Activated naive CD4-positive, alpha-beta T cell treated with anti-CD3 and anti-CD28 coated beads, Interleukin-2, amount 50 U/mL, for 72 hours (primary cell): ENCODE measurements at regions not wholly inside any gene's neighbourhood (a gene's known extent, or its start where the extent isn't known, plus 50 kb on each side); places are given as distances from the start of the nearest gene placed in this dataset.
"Not testable (repeated sequence)": the region's sequence is repeated elsewhere in the genome, so short reads cannot be mapped to it uniquely, and the experiment has no call there.

Source experiments
- ATAC-seq, 2 donors: fragments of 150-1000 bp; cut with Tn5 transposase; 2 replicates each; pipeline ENCODE4 v1.10.0; 2021; ENCODE audit warnings: mild to moderate bottlenecking in 2 of 2, moderate library complexity in 2 of 2
- DNase-seq, 2 donors: peaks; one replicate each; pipeline ENCODE4 v3.0.0; 2021 to 2022; ENCODE audit warnings: low spot score in 2 of 2
- H3K27ac Mint-ChIP-seq, 2 donors: one replicate each; pipeline ENCODE4 v1.8.0; 2022; ENCODE audit warnings: mild to moderate bottlenecking in 2 of 2, mixed read lengths in 2 of 2
- H3K36me3 Mint-ChIP-seq, 2 donors: one replicate each; pipeline ENCODE4 v1.8.0; 2022; ENCODE audit warnings: mixed read lengths in 2 of 2
- H3K9me3 Mint-ChIP-seq, 2 donors: one replicate each; pipeline ENCODE4 v1.8.0; 2022; ENCODE audit warnings: mixed read lengths in 2 of 2

DNA sequence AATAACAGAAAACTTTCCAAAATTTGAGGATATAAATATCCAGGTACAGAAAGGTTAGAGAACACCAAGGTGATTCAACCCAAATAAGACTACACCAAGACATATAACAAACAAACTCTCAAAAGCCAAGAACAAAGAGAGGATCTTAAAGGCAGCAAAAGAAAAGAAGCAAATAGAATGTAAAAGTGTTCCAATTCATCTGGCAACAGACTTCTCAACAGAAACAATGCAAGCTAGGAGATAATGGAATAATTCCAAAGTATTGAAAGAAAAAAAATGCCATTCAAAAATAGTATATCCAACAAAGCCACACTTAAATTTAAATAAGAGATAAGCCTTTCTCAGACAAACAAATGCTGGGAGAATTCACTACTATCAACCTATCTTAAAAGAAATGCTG is 153.0 kb upstream of the FAT3 start:
- Mint-ChIP-seq H3K9me3 (peaks cover 8 to 15% of the 10 kb centered on the region in 2 donors), H3K27ac (no peak overlapping the region)
- DNase-seq: no peak

GRCh38 chr11:92070026-92070889 is 154.4 kb upstream of the FAT3 start:
- no peak for DNase-seq
- H3K9me3 Mint-ChIP-seq: peaks cover 8 to 15% of the 10 kb centered on the region in 2 donors
- peaks cover 0 to 16% of the 10 kb centered on the region in 2 donors for H3K36me3 Mint-ChIP-seq
- no peak overlapping the region for H3K27ac Mint-ChIP-seq
- no peak for ATAC-seq

More for the DNA sequence above, 153.0 kb upstream of the FAT3 start:
- H3K36me3 Mint-ChIP-seq: peaks cover 0 to 16% of the 10 kb centered on the region in 2 donors
- no peak for ATAC-seq

GRCh38 chr11:92067016-92067415 is 157.6 kb upstream of the FAT3 start:
- DNase-seq (no peak), ATAC-seq (no peak)
- Mint-ChIP-seq H3K36me3 (peaks cover 0 to 5% of the 10 kb centered on the region in 2 donors), H3K9me3 (peaks cover 8 to 14% of the 10 kb centered on the region in 2 donors), H3K27ac (no peak overlapping the region)

GRCh38 chr11:92061456-92062062 is 163.1 kb upstream of the FAT3 start:
- H3K36me3 Mint-ChIP-seq: no peaks in the 10 kb centered on the region
- H3K9me3 Mint-ChIP-seq: peaks cover 8 to 10% of the 10 kb centered on the region in 2 donors
- no peak for DNase-seq
- ATAC-seq: no peak
- H3K27ac Mint-ChIP-seq: no peak overlapping the region

- Mint-ChIP-seq H3K9me3 (peaks cover 17 to 19% of the 10 kb centered on the region in 2 donors), H3K27ac (no peak overlapping the region), H3K36me3 (no peaks in the 10 kb centered on the region)
- no peak for ATAC-seq
- DNase-seq: no peak
Observed at GRCh38 chr11:92057849-92058442, 166.7 kb upstream of the FAT3 start.

DNA sequence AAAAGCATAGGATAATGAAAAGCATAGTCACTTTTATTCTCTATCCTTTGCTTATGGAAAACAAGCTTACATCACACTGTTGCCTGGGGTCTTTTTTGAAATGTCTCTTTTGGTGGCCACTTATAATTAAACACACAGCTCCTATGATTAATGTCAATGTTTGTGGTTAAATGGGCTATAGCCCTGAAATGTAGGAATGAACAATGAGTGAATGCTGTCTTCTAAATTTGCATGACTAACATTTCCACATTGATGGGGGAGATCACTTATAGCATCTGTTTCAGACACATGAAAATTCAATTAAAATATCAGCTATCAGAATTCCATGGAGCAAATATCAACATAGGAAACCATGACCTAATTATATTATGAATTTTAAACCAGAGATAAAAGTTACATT is 171.4 kb upstream of the FAT3 start:
- no peaks in the 10 kb centered on the region for H3K36me3 Mint-ChIP-seq
- no peak overlapping the region for H3K27ac Mint-ChIP-seq
- no peak for DNase-seq

DNA sequence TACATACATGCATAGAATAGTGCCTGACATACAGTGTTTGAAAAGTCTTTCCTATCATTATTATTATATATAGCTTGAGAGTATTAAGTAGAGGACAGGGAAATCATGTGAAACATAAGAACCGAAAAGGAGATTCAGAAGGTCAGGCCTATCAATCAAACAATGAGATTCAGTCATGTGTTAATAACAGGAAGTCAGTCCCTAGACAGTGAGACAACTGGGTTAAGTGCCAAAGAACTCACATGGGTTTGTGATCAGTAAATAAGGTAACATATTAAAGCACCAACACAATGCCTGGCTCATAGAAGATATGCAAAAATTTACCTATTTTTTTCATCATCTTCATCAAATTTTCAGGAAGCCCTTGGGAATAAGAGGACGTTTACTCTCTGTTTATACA is 174.3 kb upstream of the FAT3 start:
- H3K36me3 Mint-ChIP-seq: no peaks in the 10 kb centered on the region
- ATAC-seq: no peak
- DNase-seq: no peak
- peaks cover 4 to 11% of the 10 kb centered on the region in 2 donors for H3K9me3 Mint-ChIP-seq
- H3K27ac Mint-ChIP-seq: no peak overlapping the region

More for the DNA sequence above, 171.4 kb upstream of the FAT3 start:
- no peak for ATAC-seq
- H3K9me3 Mint-ChIP-seq: peaks cover 19 to 25% of the 10 kb centered on the region in 2 donors

- no peak for ATAC-seq
- Mint-ChIP-seq H3K9me3 (peaks cover 0 to 11% of the 10 kb centered on the region in 2 donors), H3K36me3 (no peaks in the 10 kb centered on the region), H3K27ac (no peak overlapping the region)
- DNase-seq: no peak
Observed at GRCh38 chr11:92048415-92048814, 176.2 kb upstream of the FAT3 start.

DNA sequence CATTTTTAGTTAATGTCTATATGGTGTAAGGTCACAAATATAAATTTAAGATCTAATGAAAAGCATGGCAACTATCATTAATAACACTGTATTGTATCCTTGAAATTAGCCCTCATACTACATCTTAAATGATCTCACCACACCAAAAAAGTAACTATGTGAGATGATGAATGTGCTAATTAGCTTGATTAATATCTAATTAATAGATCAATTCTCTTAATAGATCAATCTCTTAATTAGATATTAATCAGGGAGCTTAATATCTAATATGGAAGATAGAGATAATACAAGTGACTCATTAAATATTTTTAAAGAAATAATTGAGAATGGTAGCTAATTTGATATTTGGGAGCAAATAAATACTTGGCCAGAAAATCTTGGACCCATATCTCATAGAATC is 178.5 kb upstream of the FAT3 start:
- Mint-ChIP-seq H3K9me3 (peaks cover 0 to 11% of the 10 kb centered on the region in 2 donors), H3K36me3 (no peaks in the 10 kb centered on the region), H3K27ac (no peak overlapping the region)
- no peak for DNase-seq
- no peak for ATAC-seq

DNA sequence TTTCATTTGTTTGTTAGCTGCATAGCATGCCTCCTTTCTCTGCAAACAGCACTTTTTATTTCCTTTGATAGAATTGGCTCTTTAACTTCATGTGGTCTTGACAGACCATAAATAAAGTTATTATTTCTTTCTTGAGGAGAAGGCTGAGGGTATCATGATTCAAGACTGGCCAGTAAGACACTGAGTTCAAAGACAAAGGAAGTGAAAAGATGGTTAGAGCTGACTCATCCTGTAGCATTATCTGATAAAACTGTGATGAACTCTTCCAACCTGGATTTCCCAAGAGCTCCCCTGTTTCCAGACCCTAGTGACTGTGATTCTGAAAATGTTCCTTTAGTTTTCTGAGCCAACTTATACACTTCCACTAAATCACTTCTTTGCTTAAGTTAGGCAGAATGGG is 179.3 kb upstream of the FAT3 start:
- no peak for DNase-seq
- no peak for ATAC-seq
- Mint-ChIP-seq H3K9me3 (peaks cover 0 to 11% of the 10 kb centered on the region in 2 donors), H3K27ac (no peak overlapping the region), H3K36me3 (no peaks in the 10 kb centered on the region)

DNA sequence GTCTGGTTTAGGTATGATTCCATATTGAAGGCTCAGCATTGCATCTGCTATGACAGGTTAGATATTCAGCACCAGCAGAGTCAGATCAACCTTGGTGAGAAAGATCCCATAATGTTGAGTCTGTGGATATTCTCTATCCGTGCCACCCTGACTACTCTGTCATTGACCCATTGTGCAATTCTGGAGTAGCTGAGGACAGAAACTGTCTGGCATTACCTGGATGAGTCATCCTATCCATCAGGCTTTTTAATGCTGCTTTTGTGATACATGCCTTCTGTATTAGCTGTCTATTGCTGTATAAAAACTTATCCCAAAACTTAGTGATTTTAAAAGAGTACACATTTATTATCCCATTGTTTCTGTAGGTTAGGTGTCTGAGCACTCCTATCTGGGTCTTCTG is 189.1 kb upstream of the FAT3 start:
- Mint-ChIP-seq H3K36me3 (no peaks in the 10 kb centered on the region), H3K27ac (no peak overlapping the region), H3K9me3 (peaks cover 12 to 13% of the 10 kb centered on the region in 2 donors)
- no peak for ATAC-seq
- DNase-seq: no peak

GRCh38 chr11:92027136-92027535 is 197.5 kb upstream of the FAT3 start:
- Mint-ChIP-seq H3K9me3 (peaks cover 12 to 17% of the 10 kb centered on the region in 2 donors), H3K36me3 (peaks cover 0 to 10% of the 10 kb centered on the region in 2 donors)
- H3K27ac Mint-ChIP-seq, ATAC-seq, DNase-seq: not testable (repeated sequence)

DNA sequence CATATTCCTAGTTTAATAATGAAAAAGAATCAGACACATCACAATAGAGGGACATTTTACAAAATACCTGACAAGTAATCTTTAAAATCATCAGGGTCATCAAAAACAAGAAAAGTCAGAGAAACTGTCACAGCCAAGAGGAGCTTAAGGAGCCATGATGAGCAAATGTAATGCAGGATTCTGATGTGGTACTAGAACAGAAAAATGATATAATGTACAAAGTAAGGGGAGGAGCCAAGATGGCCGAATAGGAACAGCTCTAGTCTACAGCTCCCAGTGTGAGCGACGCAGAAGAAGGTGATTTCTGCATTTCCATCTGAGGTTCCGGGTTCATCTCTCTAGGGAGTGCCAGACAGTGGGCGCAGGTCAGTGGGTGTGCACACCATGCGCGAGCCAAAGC is 198.0 kb upstream of the FAT3 start:
- Mint-ChIP-seq H3K27ac (no peak overlapping the region), H3K36me3 (peaks cover 0 to 10% of the 10 kb centered on the region in 2 donors), H3K9me3 (peaks cover 12 to 17% of the 10 kb centered on the region in 2 donors)
- ATAC-seq (no peak), DNase-seq (no peak)

GRCh38 chr11:92024788-92025187 is 199.8 kb upstream of the FAT3 start:
- Mint-ChIP-seq H3K27ac (no peak overlapping the region), H3K36me3 (peaks cover 0 to 10% of the 10 kb centered on the region in 2 donors), H3K9me3 (peaks cover 16 to 20% of the 10 kb centered on the region in 2 donors)
- ATAC-seq (no peak), DNase-seq (no peak)

GRCh38 chr11:92022499-92022898 is 202.1 kb upstream of the FAT3 start:
- no peak overlapping the region for H3K27ac Mint-ChIP-seq

DNA sequence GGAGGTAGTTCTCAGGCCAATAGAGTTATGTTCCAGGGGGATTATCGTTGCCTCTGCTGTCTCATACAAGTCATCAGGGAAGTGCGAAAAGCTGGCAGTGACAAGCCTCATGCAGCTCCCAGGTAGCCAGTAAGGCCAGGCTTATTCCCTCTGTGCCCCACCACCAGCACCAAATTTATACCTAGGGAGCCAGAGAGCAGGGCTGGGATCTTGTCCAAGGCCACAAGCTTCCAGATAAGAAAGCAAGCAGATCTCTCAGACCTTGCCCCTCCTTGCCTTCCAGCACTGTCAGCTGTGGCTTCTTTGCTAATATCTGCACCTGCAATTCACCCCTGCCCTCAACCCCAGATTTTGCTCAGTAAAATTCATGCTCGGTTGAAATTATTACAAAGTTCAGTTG is 206.3 kb upstream of the FAT3 start:
- Mint-ChIP-seq H3K27ac (no peak overlapping the region), H3K9me3 (peaks cover 22 to 31% of the 10 kb centered on the region in 2 donors), H3K36me3 (peaks cover 0 to 11% of the 10 kb centered on the region in 2 donors)
- DNase-seq (no peak), ATAC-seq (no peak)

More at GRCh38 chr11:92022499-92022898, 202.1 kb upstream of the FAT3 start:
- DNase-seq: no peak
- Mint-ChIP-seq H3K36me3 (peaks cover 0 to 18% of the 10 kb centered on the region in 2 donors), H3K9me3 (peaks cover 26 to 29% of the 10 kb centered on the region in 2 donors)
- ATAC-seq: no peak

DNA sequence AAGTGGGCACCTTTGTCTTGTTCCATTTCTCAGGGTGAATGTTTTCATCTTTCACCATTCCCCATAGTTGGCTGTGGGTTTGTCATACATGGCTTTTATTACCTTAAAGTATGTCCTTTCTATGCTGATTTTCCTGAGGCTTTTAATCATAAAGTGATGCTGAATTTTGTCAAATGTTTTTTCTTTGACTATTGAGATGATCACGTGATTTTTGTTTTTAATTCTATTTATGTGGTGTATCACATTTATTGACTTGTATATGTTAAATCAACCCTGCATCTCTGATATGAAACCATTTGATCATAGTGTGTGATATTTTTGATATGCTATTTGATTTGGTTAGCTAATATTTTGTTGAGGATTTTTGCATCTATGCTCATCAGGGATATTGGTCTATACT is 216.4 kb upstream of the FAT3 start:
- H3K9me3 Mint-ChIP-seq: peaks cover 12 to 27% of the 10 kb centered on the region in 2 donors
- no peak for DNase-seq
- H3K27ac Mint-ChIP-seq: no peak overlapping the region
- ATAC-seq: no peak
- peaks cover 0 to 5% of the 10 kb centered on the region in 2 donors for H3K36me3 Mint-ChIP-seq
